ENCODE measurements at regions not wholly inside any gene's neighbourhood (a gene's known extent, or its start where the extent isn't known, plus 50 kb on each side); places are given as distances from the start of the nearest gene placed in this dataset.

DNA sequence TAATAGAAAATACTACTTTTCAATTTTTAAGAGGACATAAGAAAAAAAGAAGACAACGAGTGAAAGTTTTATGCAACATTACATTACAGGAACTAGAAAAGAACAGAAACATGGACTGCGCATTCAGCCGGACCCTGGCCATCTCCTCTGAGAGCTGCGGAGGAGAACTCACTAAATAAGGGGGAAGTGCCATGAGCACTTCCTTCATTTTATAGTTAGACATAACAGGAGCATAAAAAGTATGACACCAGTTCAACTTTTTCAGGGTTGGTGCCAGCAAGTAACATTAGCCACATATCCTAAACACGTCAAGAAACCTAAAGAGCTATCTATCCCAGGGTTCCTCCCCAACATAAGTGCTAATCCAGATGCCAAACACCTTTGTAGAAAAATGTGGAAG, 78.0 kb upstream of the SERTAD2 start:
- TF ChIP-seq, protein P1, sequence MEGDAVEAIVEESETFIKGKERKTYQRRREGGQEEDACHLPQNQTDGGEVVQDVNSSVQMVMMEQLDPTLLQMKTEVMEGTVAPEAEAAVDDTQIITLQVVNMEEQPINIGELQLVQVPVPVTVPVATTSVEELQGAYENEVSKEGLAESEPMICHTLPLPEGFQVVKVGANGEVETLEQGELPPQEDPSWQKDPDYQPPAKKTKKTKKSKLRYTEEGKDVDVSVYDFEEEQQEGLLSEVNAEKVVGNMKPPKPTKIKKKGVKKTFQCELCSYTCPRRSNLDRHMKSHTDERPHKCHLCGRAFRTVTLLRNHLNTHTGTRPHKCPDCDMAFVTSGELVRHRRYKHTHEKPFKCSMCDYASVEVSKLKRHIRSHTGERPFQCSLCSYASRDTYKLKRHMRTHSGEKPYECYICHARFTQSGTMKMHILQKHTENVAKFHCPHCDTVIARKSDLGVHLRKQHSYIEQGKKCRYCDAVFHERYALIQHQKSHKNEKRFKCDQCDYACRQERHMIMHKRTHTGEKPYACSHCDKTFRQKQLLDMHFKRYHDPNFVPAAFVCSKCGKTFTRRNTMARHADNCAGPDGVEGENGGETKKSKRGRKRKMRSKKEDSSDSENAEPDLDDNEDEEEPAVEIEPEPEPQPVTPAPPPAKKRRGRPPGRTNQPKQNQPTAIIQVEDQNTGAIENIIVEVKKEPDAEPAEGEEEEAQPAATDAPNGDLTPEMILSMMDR (conservative IDR thresholded peaks at IDR 0.05; ENCODE audit: low read depth, low read length), result no peak
- no peak for TF ChIP-seq EZH2 (IDR thresholded peaks at IDR 0.05; ENCODE audit: borderline replicate concordance, low read depth, low read length, poor library complexity, severe bottlenecking)
- no peaks in the 10 kb centered on the region for H3K27me3 ChIP-seq (replicated peaks; ENCODE audit: insufficient read depth, low read depth, low read length, poor library complexity)
- POLR2A ChIA-PET (ENCODE audit: low non-redundant PET), result no interaction called here
- H3K27ac ChIP-seq (ENCODE audit: low read depth, low read length, poor library complexity, severe bottlenecking), result no peak overlapping the region
- CTCF ChIA-PET, result no interaction called here
- H3K4me1 ChIP-seq (ENCODE audit: insufficient read depth, low read length, poor library complexity, severe bottlenecking), result peaks cover 24% of the 10 kb centered on the region
- no peaks in the 10 kb centered on the region for H3K9me3 ChIP-seq (ENCODE audit: low read depth, low read length, poor library complexity, severe bottlenecking)
- BruUV-seq (replicated peaks), result no TSS peak
- no peaks in the 10 kb centered on the region for H3K36me3 ChIP-seq (ENCODE audit: insufficient read depth, low read length, poor library complexity, severe bottlenecking)
- no peak for DNase-seq (ENCODE audit: low spot score)
- no peak overlapping the region for H3K4me3 ChIP-seq (ENCODE audit: low read depth, low read length, poor library complexity, severe bottlenecking)
- intact Hi-C loops (cut with micrococcal nuclease; ENCODE audit: unreplicated experiment), result no loop called here

GRCh38 chr2:64732146-64732545, 78.4 kb upstream of the SERTAD2 start:
- DNase-seq (ENCODE audit: low spot score), result no peak
- ChIA-PET POLR2A (ENCODE audit: low non-redundant PET) (no interaction called here), CTCF (no interaction called here)
- TF ChIP-seq, protein P1 (conservative IDR thresholded peaks at IDR 0.05; ENCODE audit: low read depth, low read length), result no peak
- TF ChIP-seq EZH2 (IDR thresholded peaks at IDR 0.05; ENCODE audit: borderline replicate concordance, low read depth, low read length, poor library complexity, severe bottlenecking), result no peak
- Histone ChIP-seq H3K36me3 (ENCODE audit: insufficient read depth, low read length, poor library complexity, severe bottlenecking) (no peaks in the 10 kb centered on the region), H3K27me3 (replicated peaks; ENCODE audit: insufficient read depth, low read depth, low read length, poor library complexity) (no peaks in the 10 kb centered on the region), H3K4me3 (ENCODE audit: low read depth, low read length, poor library complexity, severe bottlenecking) (no peak overlapping the region), H3K4me1 (ENCODE audit: insufficient read depth, low read length, poor library complexity, severe bottlenecking) (peaks cover 24% of the 10 kb centered on the region), H3K9me3 (ENCODE audit: low read depth, low read length, poor library complexity, severe bottlenecking) (no peaks in the 10 kb centered on the region), H3K27ac (ENCODE audit: low read depth, low read length, poor library complexity, severe bottlenecking) (no peak overlapping the region)
- intact Hi-C loops (cut with micrococcal nuclease; ENCODE audit: unreplicated experiment), result no loop called here
- no TSS peak for BruUV-seq (replicated peaks)

DNA sequence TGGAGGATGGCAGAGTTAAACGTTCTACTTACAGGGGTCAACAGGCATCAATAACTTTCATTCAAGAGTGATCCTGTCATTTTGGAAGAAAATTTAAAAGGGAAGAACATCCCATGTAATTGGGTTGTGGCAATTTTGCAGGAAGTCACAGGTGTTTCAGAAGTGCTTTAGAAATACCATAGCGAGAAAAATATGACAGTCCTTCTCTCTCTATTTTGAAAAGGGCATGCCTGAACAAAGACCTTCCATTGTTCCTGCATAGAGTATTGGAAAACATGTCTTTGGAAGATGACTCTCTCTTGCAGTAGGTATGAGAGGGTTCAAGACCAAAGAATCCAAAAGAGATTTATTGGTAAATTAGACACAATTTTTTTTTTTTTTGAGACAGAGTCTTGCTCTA, 81.8 kb upstream of the SERTAD2 start:
- CTCF ChIA-PET, result no interaction called here

More for the DNA sequence above, 81.8 kb upstream of the SERTAD2 start:
- no peak overlapping the region for H3K4me3 ChIP-seq (ENCODE audit: low read depth, low read length, poor library complexity, severe bottlenecking)
- no TSS peak for BruUV-seq (replicated peaks)
- peaks cover 13% of the 10 kb centered on the region for H3K4me1 ChIP-seq (ENCODE audit: insufficient read depth, low read length, poor library complexity, severe bottlenecking)
- H3K36me3 ChIP-seq (ENCODE audit: insufficient read depth, low read length, poor library complexity, severe bottlenecking), result no peaks in the 10 kb centered on the region
- no peaks in the 10 kb centered on the region for H3K9me3 ChIP-seq (ENCODE audit: low read depth, low read length, poor library complexity, severe bottlenecking)
- POLR2A ChIA-PET (ENCODE audit: low non-redundant PET), result no interaction called here
- no peaks in the 10 kb centered on the region for H3K27me3 ChIP-seq (replicated peaks; ENCODE audit: insufficient read depth, low read depth, low read length, poor library complexity)
- no peak for TF ChIP-seq EZH2 (IDR thresholded peaks at IDR 0.05; ENCODE audit: borderline replicate concordance, low read depth, low read length, poor library complexity, severe bottlenecking)
- TF ChIP-seq, protein P1 (conservative IDR thresholded peaks at IDR 0.05; ENCODE audit: low read depth, low read length), result no peak
- DNase-seq (ENCODE audit: low spot score), result no peak
- intact Hi-C loops (cut with micrococcal nuclease; ENCODE audit: unreplicated experiment), result no loop called here
- no peak overlapping the region for H3K27ac ChIP-seq (ENCODE audit: low read depth, low read length, poor library complexity, severe bottlenecking)

All from A673 (cell line).